AG20443 (cell line): ENCODE measurements at regions not wholly inside any gene's neighbourhood (a gene's known extent, or its start where the extent isn't known, plus 50 kb on each side); places are given as distances from the start of the nearest gene placed in this dataset.
"Not testable (repeated sequence)": the region's sequence is repeated elsewhere in the genome, so short reads cannot be mapped to it uniquely, and the experiment has no call there.

Experiments
- DNase-seq: peaks from one replicate; pipeline ENCODE4 v3.0.0; 2012; ENCODE audit warnings: low spot score, mixed read lengths

- not testable (repeated sequence) for DNase-seq
Measured at GRCh38 chr4:118502967-118503366, 150.2 kb upstream of the PRSS12 start.

DNA sequence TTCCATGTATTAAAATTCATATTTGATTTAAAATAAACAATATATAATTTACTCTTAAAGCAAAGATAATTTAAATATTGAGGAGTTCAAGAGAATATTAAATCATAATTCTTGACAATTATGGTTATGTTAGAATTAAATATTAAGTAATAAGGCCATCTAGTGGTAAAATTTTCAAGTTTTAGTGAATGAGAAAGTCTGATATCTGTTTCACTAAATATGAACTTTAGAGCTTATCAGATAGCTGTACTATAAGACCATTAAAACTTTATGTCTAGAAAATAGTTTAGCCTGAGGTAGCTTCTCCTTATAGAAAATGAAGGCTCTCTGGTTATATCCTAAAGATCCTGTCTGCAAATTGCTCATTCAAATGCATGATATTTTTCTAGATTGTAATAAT, 152.1 kb upstream of the PRSS12 start:
- DNase-seq = not testable (repeated sequence)

DNA sequence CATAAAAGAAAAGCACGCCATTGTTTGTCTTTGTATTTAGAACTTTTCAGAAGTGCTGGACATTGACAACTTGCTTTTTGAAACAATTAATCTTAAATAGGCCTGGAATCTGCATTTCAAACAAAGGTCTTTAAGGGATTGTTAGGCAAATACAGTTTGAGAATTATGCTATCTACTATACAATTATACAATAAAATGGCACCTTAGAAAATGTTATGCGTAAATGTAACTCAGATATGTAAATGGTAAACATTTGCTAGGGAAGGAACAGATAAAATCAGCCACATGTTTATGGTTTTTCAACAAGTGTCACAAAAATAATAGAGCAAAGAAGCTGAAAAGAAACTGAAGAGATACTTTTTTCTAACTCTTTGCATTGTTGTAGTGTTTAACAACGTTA, 152.7 kb upstream of the PRSS12 start:
- not testable (repeated sequence) for DNase-seq

- not testable (repeated sequence) for DNase-seq
Measured at GRCh38 chr4:118512870-118513269, 160.1 kb upstream of the PRSS12 start.

- not testable (repeated sequence) for DNase-seq
Measured at GRCh38 chr4:118514332-118514731, 161.5 kb upstream of the PRSS12 start.

- DNase-seq = peak; percentile 7
Measured at GRCh38 chr4:118516107-118516506, 163.3 kb upstream of the PRSS12 start.

DNA sequence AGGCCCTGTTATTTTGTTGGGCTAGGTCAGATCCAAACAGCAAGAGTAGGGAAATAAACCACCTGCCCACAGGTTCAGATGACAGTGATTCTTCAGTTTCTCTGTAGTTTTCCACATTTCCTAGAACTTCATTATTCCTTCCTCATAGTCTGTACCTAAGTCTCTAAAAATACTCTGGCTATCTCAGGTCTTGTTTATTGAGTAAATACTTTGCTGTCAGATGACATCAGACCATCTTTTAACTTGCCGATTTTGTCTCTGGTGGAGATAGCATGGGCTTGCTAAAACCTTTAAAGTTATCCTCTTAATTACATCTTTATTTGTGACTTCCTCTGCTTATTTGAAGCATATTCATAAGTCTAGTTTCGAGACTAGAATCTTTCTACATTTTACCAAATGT, 155.1 kb upstream of the METTL14 start:
- not testable (repeated sequence) for DNase-seq

DNA sequence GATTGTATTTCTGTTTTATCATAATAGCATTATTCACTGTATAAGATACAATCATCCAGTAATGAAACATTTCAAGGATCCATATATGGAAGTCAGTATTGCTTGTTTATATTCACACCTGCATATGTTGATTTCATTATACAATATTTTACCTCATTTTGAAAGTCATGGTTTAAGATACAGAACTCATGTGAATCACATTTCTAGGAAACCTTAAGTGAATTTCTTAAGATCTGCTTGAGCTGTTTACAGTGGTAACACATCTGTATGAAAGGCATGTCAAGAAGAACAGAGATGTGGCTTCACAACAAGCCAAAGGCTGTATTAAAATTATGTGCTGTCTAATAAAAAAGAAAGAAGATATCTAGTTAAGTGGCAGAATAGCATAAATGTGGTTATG, 153.2 kb upstream of the METTL14 start:
- not testable (repeated sequence) for DNase-seq

- not testable (repeated sequence) for DNase-seq
Measured at GRCh38 chr4:118535788-118536187, 149.4 kb upstream of the METTL14 start.

DNA sequence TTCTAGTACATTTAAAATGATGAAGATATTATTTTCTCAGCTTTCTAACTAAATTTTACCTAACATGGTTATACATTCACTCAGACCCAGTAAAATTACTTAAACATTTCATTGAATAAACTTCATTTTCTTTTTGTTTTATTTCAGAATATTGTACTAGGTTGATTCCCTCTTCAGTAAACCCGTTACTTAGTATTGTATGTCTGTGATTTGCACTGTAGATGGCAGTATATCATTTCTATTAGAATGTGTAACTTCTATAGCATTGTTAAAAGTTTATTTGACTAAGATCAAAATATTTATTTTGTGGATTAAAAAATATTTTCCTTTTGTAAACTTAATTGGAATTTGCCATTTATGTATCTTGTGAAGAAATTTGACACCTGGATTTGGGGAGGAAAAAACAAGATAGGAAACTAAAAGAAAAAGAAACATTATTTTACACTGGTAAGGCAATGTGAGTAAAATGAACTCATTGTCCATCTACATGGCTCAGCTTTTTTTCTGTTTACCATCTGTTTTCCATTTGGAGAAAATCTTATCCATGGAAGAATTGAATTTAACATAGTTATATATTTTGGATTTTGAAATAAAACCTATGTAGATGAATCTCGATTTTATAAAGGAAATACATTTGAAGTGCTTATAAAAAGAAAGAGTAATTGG, 145.6 kb upstream of the METTL14 start:
- DNase-seq = peak; percentile 14

- not testable (repeated sequence) for DNase-seq
Measured at GRCh38 chr4:118556576-118556975, 128.6 kb upstream of the METTL14 start.

DNA sequence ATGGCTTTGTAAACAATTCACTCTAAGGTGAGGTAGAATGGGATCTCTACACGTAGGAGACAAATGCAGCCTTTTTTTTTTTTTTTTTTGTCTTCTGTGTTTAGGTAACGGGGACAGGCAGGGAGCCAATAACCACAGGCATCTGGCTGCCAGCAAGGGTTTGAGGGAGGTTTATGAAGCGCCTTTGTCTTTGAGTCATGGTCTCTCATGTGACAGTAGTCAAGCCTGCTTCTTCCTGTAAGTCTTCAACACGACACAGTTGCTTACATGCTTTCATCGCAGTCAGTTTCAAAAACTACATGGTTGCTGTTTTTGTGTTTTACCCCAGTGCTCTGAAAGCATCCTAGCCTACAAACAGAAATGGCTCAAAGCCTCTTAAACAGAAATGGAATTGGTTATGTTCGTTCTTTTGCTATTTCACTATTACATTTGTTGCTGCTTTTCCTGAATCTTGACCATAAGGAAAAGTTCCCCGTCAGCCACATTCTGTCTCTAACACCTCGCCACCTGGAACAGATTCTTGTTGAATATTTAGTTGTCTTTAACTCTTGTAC, 127.8 kb upstream of the METTL14 start:
- peak; percentile 50 for DNase-seq

DNA sequence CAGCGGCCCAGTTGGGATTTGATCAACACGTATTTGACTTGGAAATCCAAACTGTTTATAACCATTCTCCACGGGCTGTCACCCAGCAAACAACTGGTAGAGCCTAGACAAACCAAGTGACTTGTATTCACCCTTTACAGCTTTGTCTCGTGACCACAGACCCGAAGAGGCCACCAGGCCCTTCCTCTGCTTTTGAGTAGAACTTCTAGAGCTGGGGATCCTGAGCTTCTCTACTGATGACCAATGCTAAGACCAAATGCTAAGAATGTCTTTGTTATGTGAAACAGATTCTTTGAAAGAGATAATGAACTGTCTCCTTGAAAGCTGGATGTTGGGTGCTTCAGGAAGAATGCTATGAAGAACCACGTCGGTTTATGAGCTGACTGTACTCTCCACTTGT, 127.0 kb upstream of the METTL14 start:
- DNase-seq = not testable (repeated sequence)

- not testable (repeated sequence) for DNase-seq
Measured at GRCh38 chr4:118561559-118561958, 123.6 kb upstream of the METTL14 start.

DNA sequence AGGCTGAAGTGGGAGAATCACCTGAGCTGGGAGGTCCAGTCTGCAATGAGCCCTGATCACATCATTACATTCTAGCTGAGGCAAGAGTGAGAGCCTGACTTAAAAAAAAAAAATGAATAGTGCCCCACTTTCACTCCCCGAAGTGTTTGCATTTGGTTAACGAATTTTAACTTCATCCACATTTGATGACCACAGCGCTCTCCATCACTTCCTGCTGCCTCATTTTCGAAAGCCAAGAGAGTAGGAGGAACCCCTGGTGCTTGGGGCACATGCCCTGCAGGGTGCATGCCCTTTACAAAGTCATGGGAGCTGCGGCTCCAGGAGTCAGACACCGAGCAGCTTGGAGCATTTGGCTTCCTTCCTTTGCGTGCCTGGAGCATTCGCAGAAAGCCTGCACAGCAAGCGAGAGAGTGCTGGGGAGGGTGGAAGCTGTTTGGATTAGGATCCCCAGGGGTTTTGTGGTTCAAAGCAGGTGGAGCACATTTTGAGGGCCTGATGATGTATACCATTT, 119.1 kb upstream of the METTL14 start:
- DNase-seq = peak; percentile 72

GRCh38 chr4:118572991-118573390, 112.2 kb upstream of the METTL14 start:
- not testable (repeated sequence) for DNase-seq

GRCh38 chr4:118574251-118574913, 110.8 kb upstream of the METTL14 start:
- not testable (repeated sequence) for DNase-seq

DNA sequence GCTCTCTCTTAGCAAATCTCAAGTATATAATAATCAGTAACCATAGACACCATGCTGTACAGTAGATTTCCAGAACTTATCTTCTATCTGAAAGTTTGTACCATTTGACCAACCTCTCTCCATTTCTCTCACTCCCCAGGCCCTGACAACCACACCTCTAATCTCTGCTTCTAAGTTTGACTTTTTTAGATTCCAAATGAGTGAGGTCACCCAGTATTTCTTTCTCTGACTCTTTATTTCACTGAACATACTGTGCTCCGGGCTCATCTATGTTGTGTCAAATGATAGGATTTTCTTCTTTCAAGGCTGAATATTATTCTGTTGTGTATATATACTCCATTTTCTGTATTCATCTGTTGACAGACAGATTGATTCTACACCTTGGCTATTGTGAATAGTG, 110.1 kb upstream of the METTL14 start:
- peak; percentile 11 for DNase-seq

GRCh38 chr4:118575726-118576125, 109.5 kb upstream of the METTL14 start:
- not testable (repeated sequence) for DNase-seq

DNA sequence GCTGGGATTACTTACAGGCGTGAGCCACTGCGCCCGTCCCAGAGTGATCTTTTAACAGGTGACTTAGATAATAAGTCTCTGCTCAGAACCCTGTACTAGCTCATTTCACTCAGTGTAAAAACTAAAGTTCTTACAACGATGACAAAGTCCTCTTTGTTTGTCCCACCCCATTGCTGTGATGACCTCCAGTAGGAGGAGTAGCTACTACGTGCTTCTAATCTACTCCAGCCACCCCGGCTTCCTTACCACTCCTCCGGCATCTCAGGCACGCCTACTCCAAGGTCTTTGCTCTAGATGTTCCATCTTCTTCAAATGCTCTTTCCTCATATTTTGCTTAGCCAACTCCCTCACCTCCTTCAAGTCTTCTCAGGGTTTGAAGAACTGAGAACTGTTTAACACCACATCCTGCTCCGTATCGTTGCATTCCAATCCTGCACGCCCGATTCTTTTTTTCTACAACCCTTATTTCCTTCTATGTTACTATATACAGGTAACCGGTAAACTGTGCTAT, 108.4 kb upstream of the METTL14 start:
- not testable (repeated sequence) for DNase-seq

DNA sequence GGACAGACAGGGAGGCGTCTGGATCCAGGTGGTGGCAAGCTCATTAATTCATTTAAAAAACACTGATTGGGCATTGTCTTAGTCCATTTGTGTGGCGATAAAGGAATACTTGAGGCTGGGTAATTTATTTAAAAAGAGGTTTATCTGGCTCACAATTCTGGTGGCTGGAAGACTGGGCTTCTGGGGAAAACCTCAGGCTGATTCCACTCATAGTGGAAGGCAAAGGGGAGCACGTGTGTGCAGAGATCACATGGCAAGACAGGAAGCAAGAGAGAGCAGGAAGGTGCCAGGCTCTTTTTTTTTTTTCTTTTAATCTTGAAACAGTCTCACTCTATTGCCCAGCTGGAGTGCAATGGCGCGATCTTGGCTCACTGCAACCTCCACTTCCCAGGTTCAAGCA, 100.2 kb upstream of the METTL14 start:
- no peak for DNase-seq

DNA sequence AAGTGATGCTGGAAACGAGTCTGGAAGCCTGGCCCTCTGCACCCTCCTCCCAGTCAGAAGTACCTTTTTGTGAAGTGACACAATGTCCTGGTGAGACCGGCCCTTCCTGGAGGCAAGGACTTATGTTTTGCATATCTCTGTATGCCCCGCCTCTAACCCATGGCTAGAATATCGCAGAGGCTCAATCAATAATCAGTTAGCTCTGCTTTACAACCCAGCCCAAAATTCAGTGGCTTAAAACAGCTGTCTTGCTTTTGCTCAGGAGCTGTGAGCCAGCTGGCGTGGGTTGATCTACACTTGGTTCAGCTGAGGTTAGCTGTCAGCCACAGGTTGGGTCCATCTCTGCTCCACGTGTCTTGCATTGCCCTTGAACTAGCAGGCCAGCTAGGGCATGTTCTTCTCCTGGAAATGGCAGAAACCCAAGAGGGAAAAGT, 98.8 kb upstream of the METTL14 start:
- peak; percentile 11 for DNase-seq
